MCF 10A (cell line): ENCODE measurements at regions not wholly inside any gene's neighbourhood (a gene's known extent, or its start where the extent isn't known, plus 50 kb on each side); places are given as distances from the start of the nearest gene placed in this dataset.

ENCODE experiments used
- BruUV-seq: library from RNA; stranded (reverse); fragments of 400-500 nt; replicated peaks from 2 replicates; lab custom pipeline; 2021; lab: Mats Ljungman, UMichigan
- CTCF ChIA-PET: fragments of 300-600 bp; sonication (Branson Sonifier 250); formaldehyde crosslinking; extraction: SDS; loops from one replicate; lab custom pipeline; 2021; ENCODE audit warnings: antibody characterized with exemption, inconsistent platforms; lab: Yijun Ruan, JAX
- POLR2A ChIA-PET: fragments of 300-600, 350-650 bp; sonication (Branson Sonifier 250); formaldehyde crosslinking; extraction: SDS; loops from one replicate; lab custom pipeline; 2020; ENCODE audit warnings: antibody characterized with exemption, inconsistent platforms; lab: Yijun Ruan, JAX
- DNase-seq: peaks from one replicate; pipeline ENCODE4 v3.0.0-alpha.2; 2018; ENCODE audit not compliant: unreplicated experiment
- H3K27ac Mint-ChIP-seq: one replicate; pipeline ENCODE4 v1.8.0; 2022; ENCODE audit warnings: mild to moderate bottlenecking, low read depth, mixed read lengths; ENCODE audit not compliant: unreplicated experiment
- H3K27me3 Mint-ChIP-seq: one replicate; pipeline ENCODE4 v1.8.0; 2022; ENCODE audit warnings: mixed read lengths; ENCODE audit not compliant: insufficient read depth, unreplicated experiment
- H3K36me3 Mint-ChIP-seq: one replicate; pipeline ENCODE4 v1.8.0; 2022; ENCODE audit warnings: mild to moderate bottlenecking, moderate library complexity, mixed read lengths; ENCODE audit not compliant: insufficient read depth, unreplicated experiment
- H3K4me1 Mint-ChIP-seq: one replicate; pipeline ENCODE4 v1.8.0; 2022; ENCODE audit warnings: mixed read lengths; ENCODE audit not compliant: insufficient read depth, unreplicated experiment
- H3K4me3 Mint-ChIP-seq: one replicate; pipeline ENCODE4 v1.8.0; 2022; ENCODE audit warnings: mild to moderate bottlenecking, moderate library complexity, mixed read lengths; ENCODE audit not compliant: unreplicated experiment
- H3K9me3 Mint-ChIP-seq: one replicate; pipeline ENCODE4 v1.8.0; 2022; ENCODE audit warnings: mixed read lengths; ENCODE audit not compliant: unreplicated experiment
- intact Hi-C: fragments of 100-400 bp; cut with micrococcal nuclease; formaldehyde crosslinking; loops from 2 replicates; pipeline ENCODE4 v1.14.1; 2022
- TF ChIP-seq, protein P1 (sequence below): fragments of 200-600 bp; IDR thresholded peaks from one replicate; pipeline ENCODE4 v1.8.0; 2022; ENCODE audit warnings: antibody characterized with exemption, mild to moderate bottlenecking; ENCODE audit not compliant: unreplicated experiment

DNA sequence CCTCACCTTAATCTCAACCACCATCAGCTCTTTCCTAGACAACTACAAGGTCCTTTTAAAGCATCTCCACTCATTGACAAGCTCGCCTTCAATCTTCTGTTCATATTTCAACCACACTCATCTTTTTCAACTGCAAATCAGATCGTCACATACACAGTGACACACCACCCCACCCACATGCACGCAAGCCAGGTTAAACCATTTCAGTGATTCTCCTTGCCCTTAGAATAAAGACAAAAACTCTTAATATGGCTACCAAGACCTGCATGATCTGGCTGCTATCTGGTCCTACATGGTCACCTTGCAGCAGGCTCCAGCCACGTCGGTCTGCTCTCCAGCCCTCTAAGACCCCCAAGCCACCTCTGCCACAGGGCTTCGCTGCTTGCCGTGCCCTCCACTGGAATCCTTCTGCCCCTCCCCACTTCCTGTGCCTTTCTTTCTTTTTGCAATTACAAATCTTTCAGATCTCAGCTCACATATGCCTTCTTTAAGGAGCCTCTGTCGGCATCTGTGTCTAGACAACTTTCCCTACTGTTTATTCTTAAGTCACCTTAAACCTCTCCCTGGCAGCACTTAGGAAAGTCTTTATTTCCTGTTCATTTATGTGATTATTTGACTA, 507.3 kb upstream of the ARID1B start:
- ChIA-PET POLR2A (interaction anchor here (0.6 kb wide), 1 partner anchor 367 kb away, joined by 3 read pairs; no protein-coding TSS in a partner anchor), CTCF (no interaction called here)
- Mint-ChIP-seq H3K9me3 (no peaks in the 10 kb centered on the region), H3K4me3 (no peak overlapping the region), H3K27ac (no peak overlapping the region), H3K4me1 (no peaks in the 10 kb centered on the region), H3K36me3 (peaks cover 6% of the 10 kb centered on the region), H3K27me3 (no peaks in the 10 kb centered on the region)
- intact Hi-C loops = no loop called here
- BruUV-seq = no TSS peak
- no peak for DNase-seq
- TF ChIP-seq, protein P1, sequence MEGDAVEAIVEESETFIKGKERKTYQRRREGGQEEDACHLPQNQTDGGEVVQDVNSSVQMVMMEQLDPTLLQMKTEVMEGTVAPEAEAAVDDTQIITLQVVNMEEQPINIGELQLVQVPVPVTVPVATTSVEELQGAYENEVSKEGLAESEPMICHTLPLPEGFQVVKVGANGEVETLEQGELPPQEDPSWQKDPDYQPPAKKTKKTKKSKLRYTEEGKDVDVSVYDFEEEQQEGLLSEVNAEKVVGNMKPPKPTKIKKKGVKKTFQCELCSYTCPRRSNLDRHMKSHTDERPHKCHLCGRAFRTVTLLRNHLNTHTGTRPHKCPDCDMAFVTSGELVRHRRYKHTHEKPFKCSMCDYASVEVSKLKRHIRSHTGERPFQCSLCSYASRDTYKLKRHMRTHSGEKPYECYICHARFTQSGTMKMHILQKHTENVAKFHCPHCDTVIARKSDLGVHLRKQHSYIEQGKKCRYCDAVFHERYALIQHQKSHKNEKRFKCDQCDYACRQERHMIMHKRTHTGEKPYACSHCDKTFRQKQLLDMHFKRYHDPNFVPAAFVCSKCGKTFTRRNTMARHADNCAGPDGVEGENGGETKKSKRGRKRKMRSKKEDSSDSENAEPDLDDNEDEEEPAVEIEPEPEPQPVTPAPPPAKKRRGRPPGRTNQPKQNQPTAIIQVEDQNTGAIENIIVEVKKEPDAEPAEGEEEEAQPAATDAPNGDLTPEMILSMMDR = no peak

DNA sequence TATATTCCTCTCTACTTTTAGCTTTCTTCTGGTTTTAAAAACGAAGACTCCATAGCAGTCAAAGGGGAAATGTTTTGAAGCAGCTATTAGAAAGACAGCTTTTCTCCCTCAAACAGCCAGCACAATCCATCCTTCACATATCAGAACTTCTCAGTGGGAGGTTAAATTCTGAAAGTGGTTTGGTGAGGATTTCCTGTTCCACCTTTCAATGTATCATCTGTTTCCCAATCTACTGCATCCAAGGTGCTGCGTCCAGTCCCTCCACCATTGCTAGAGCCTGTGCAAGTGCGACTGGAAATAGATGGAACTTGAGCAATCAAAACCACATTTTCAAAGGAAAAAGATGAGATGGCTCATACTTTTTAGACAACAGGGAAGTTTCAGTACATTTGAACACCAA, 508.3 kb upstream of the ARID1B start:
- ChIA-PET POLR2A (interaction anchor here (0.6 kb wide), 1 partner anchor 368 kb away, joined by 3 read pairs; no protein-coding TSS in a partner anchor), CTCF (no interaction called here)
- no peak overlapping the region for H3K4me3 Mint-ChIP-seq
- H3K27ac Mint-ChIP-seq = no peak overlapping the region
- H3K36me3 Mint-ChIP-seq = peaks cover 6% of the 10 kb centered on the region
- no TSS peak for BruUV-seq
- H3K27me3 Mint-ChIP-seq = no peaks in the 10 kb centered on the region
- DNase-seq = no peak
- intact Hi-C loops = no loop called here
- TF ChIP-seq, protein P1 = no peak
- no peaks in the 10 kb centered on the region for H3K9me3 Mint-ChIP-seq
- H3K4me1 Mint-ChIP-seq = no peaks in the 10 kb centered on the region

DNA sequence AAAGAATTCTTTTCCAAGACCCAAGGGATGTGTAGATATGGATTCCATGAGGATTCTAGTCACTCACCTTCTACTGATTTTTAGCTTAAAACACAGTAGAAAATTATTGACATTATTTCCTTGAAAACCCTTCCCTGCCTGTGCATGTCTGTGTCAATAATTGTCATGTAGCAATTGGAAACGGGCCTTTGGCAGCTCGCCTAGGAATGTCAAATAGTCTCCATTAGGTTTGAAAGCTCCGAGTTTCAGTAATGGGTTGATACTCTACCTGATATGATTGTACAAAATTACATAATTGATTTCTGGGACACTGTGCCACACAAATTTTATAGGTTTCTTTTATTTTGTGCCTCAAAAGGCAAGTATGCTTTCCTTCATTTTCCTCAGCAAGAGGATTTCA, 515.2 kb upstream of the ARID1B start:
- intact Hi-C loops = no loop called here
- DNase-seq = peak; percentile 25
- Mint-ChIP-seq H3K9me3 (no peaks in the 10 kb centered on the region), H3K36me3 (no peaks in the 10 kb centered on the region), H3K4me1 (no peaks in the 10 kb centered on the region), H3K4me3 (no peak overlapping the region), H3K27me3 (no peaks in the 10 kb centered on the region), H3K27ac (no peak overlapping the region)
- ChIA-PET POLR2A (interaction anchor here (0.6 kb wide), 1 partner anchor 41 kb away, joined by 3 read pairs; no protein-coding TSS in a partner anchor), CTCF (no interaction called here)
- BruUV-seq = no TSS peak
- TF ChIP-seq, protein P1 = no peak

DNA sequence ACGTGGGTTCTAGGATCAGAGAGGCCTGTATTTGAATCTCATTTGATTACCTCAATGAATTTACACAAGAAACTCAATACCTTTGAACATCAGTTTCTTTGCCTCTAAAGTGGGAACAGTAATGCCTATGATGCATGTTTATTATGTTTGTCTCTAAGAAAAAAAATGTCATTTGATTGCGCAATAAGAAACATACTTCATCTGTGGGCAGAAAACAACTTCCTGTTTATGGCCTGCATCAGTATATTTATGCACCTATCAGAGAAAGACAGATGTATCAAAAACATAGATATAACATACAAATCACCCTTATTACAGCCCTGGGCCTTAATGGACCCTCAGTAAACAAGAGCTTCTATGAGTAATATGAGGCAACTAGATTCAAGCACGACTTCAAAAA, 516.4 kb upstream of the ARID1B start:
- POLR2A ChIA-PET = no interaction called here
- CTCF ChIA-PET = no interaction called here
- H3K27me3 Mint-ChIP-seq = no peaks in the 10 kb centered on the region
- no peaks in the 10 kb centered on the region for H3K4me1 Mint-ChIP-seq
- H3K9me3 Mint-ChIP-seq = no peaks in the 10 kb centered on the region
- no peak overlapping the region for H3K4me3 Mint-ChIP-seq
- intact Hi-C loops = no loop called here
- H3K27ac Mint-ChIP-seq = no peak overlapping the region
- H3K36me3 Mint-ChIP-seq = no peaks in the 10 kb centered on the region
- TF ChIP-seq, protein P1 = no peak
- no TSS peak for BruUV-seq
- no peak for DNase-seq
